GM12878 (cell line): ENCODE measurements at regions not wholly inside any gene's neighbourhood (a gene's known extent, or its start where the extent isn't known, plus 50 kb on each side); places are given as distances from the start of the nearest gene placed in this dataset.

ENCODE experiments used
- ATAC-seq: fragments of 200-7000 bp; cut with Tn5 transposase; 3 replicates; pipeline ENCODE4 v1.9.1; 2020; ENCODE audit warnings: mild to moderate bottlenecking, moderate library complexity
- BruUV-seq: library from RNA; stranded (reverse); fragments of 400-500 nt; replicated peaks from 2 replicates; lab custom pipeline; 2021; lab: Mats Ljungman, UMichigan
- CTCF ChIA-PET: fragments of 300-600 bp; sonication (Branson Sonifier 250); formaldehyde crosslinking; extraction: SDS; loops from one replicate; lab custom pipeline; 2021; ENCODE audit warnings: inconsistent platforms; lab: Yijun Ruan, JAX
- POLR2A ChIA-PET: fragments of 350-600 bp; formaldehyde crosslinking; extraction: SDS; loops from one replicate; lab custom pipeline; 2021; ENCODE audit warnings: inconsistent platforms; lab: Charles Lee
- RAD21 ChIA-PET: fragments of 300-600 bp; sonication (Branson Sonifier 250); formaldehyde crosslinking; loops from one replicate; lab custom pipeline; 2023; ENCODE audit warnings: antibody characterized with exemption; ENCODE audit not compliant: unreplicated experiment; lab: Charles Lee
- SMC1A ChIA-PET: fragments of 300-600 bp; sonication (Branson Sonifier 250); formaldehyde crosslinking; loops from one replicate; lab custom pipeline; 2023; ENCODE audit not compliant: unreplicated experiment, uncharacterized antibody; lab: Charles Lee
- DNase-seq: peaks from one replicate; pipeline ENCODE4 v3.0.0-alpha.2; 2011; ENCODE audit warnings: low read depth, low spot score
- FAIRE-seq: peaks from 3 replicates; lab custom pipeline; 2011; peaks lifted over from hg19 to GRCh38; lab: Jason Lieb, UNC
- H2AFZ ChIP-seq: 2 replicates; pipeline ENCODE4 v1.6.0; 2011; ENCODE audit warnings: low read depth, low read length, control low read depth; ENCODE audit not compliant: control insufficient read depth
- H3K27ac ChIP-seq: 2 replicates; pipeline ENCODE4 v1.5.1; 2011; ENCODE audit warnings: control low read depth; ENCODE audit not compliant: control insufficient read depth, insufficient read depth
- H3K27me3 ChIP-seq, 2 experiments: replicated peaks in 1 of 2; 2 replicates each; pipeline versions ENCODE4 v1.6.0 to v1.6.1; 2011; ENCODE audit warnings: low read length in 1 of 2; ENCODE audit not compliant: control insufficient read depth in 2 of 2, insufficient read depth in 2 of 2
- H3K36me3 ChIP-seq, 2 experiments: 2 replicates each; pipeline ENCODE4 v1.5.1; 2011; ENCODE audit warnings: low read length in 1 of 2; ENCODE audit not compliant: control insufficient read depth in 2 of 2, insufficient read depth in 2 of 2
- H3K4me1 ChIP-seq: 2 replicates; pipeline ENCODE4 v1.6.1; 2011; ENCODE audit warnings: mild to moderate bottlenecking, low read length, moderate library complexity, mixed read lengths; ENCODE audit not compliant: control insufficient read depth, insufficient read depth
- H3K4me2 ChIP-seq: 2 replicates; pipeline ENCODE4 v1.6.0; 2011; ENCODE audit warnings: control low read depth; ENCODE audit not compliant: control insufficient read depth, insufficient read depth
- H3K4me3 ChIP-seq: fragments of 200-600 bp; sonication (generic); 2 replicates; pipeline ENCODE4 v1.5.1; 2016
- H3K79me2 ChIP-seq: 2 replicates; pipeline ENCODE4 v1.6.0; 2011; ENCODE audit warnings: low read length; ENCODE audit not compliant: control insufficient read depth, insufficient read depth
- H3K9ac ChIP-seq: 2 replicates; pipeline ENCODE4 v1.8.0; 2011; ENCODE audit warnings: low read length, control low read depth, mixed read lengths; ENCODE audit not compliant: control insufficient read depth, insufficient read depth
- H3K9me3 ChIP-seq: replicated peaks from 3 replicates; pipeline ENCODE4 v1.5.1; 2011; ENCODE audit warnings: mild to moderate bottlenecking, low read length; ENCODE audit not compliant: control insufficient read depth, insufficient read depth
- H4K20me1 ChIP-seq: 2 replicates; pipeline ENCODE4 v1.6.0; 2011; ENCODE audit not compliant: control insufficient read depth, insufficient read depth
- FOS ChIP-seq: IDR thresholded peaks from 3 replicates; pipeline ENCODE4 v1.6.1; 2011; ENCODE audit warnings: borderline replicate concordance; ENCODE audit not compliant: insufficient read length; ENCODE audit errors: extremely low read depth
- HDAC6 ChIP-seq: fragments of 200-600 bp; sonication (generic); IDR thresholded peaks from one replicate; pipeline ENCODE4 v1.8.0; 2017; ENCODE audit warnings: antibody characterized with exemption; ENCODE audit not compliant: unreplicated experiment
- RELA ChIP-seq: fragments of 450-650 bp; IDR thresholded peaks from 2 replicates; pipeline ENCODE4 v1.8.0; 2014; ENCODE audit warnings: borderline replicate concordance; ENCODE audit not compliant: partially characterized antibody
- TCF3 ChIP-seq: IDR thresholded peaks from 2 replicates; pipeline ENCODE4 v1.6.1; 2012; ENCODE audit warnings: low read depth, mild to moderate bottlenecking, low read length, borderline replicate concordance; ENCODE audit not compliant: insufficient read depth
- WGBS: methylation state at CpG from one replicate; pipeline ENCODE4 v1.1.6; 2016; ENCODE audit warnings: low lambda C conversion rate; ENCODE audit not compliant: insufficient replicate concordance, insufficient coverage; ENCODE audit errors: missing lambda C conversion rate; 5-methylcytosine and 5-hydroxymethylcytosine counted together
- in situ Hi-C: fragments of 300-500 bp; cut with MboI; formaldehyde crosslinking; loops from 9 replicates; pipeline ENCODE4 v1.14.3; 2018; ENCODE audit warnings: mixed read lengths
- intact Hi-C: fragments of 100-400 bp; cut with micrococcal nuclease; formaldehyde crosslinking; loops from one replicate; pipeline ENCODE4 v1.14.2; 2022; ENCODE audit not compliant: unreplicated experiment
- TF ChIP-seq, protein P1 (sequence below): IDR thresholded peaks from 2 replicates; pipeline ENCODE4 v1.6.1; 2011; ENCODE audit warnings: borderline replicate concordance, low read depth, mild to moderate bottlenecking, moderate library complexity, low read length; ENCODE audit not compliant: insufficient read depth, poor library complexity, severe bottlenecking
- TF ChIP-seq, protein P2 (sequence below): fragments of 450-650 bp; IDR thresholded peaks from 2 replicates; pipeline ENCODE4 v1.6.1; 2017; ENCODE audit warnings: mild to moderate bottlenecking
- TF ChIP-seq, protein P3 (sequence below): IDR thresholded peaks from 2 replicates; pipeline ENCODE4 v1.6.1; 2011; ENCODE audit warnings: mild to moderate bottlenecking, low read depth, low read length, moderate library complexity; ENCODE audit not compliant: insufficient replicate concordance

DNA sequence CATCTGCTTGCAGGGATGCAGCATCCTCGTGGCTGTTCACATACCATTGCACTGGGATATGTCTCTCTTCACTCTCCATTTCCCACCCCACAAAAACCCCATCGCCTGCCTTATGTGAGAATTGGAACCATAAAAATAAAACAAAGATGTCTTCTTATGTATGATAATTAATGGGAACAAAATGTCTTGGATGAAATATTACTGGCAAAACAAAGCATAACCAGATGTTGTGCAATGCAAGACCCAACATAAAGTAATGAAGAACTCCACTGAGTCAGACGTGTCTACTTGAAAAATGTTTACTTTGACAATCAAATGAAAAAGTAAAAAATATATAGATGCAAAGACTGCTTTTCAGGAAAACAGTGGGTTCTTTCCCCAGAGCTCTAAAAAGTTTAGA, 611.3 kb upstream of the SYT4 start:
- no TSS peak for BruUV-seq
- TF ChIP-seq, protein P1, sequence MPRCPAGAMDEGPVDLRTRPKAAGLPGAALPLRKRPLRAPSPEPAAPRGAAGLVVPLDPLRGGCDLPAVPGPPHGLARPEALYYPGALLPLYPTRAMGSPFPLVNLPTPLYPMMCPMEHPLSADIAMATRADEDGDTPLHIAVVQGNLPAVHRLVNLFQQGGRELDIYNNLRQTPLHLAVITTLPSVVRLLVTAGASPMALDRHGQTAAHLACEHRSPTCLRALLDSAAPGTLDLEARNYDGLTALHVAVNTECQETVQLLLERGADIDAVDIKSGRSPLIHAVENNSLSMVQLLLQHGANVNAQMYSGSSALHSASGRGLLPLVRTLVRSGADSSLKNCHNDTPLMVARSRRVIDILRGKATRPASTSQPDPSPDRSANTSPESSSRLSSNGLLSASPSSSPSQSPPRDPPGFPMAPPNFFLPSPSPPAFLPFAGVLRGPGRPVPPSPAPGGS: no peak
- no peak for TF ChIP-seq RELA

DNA sequence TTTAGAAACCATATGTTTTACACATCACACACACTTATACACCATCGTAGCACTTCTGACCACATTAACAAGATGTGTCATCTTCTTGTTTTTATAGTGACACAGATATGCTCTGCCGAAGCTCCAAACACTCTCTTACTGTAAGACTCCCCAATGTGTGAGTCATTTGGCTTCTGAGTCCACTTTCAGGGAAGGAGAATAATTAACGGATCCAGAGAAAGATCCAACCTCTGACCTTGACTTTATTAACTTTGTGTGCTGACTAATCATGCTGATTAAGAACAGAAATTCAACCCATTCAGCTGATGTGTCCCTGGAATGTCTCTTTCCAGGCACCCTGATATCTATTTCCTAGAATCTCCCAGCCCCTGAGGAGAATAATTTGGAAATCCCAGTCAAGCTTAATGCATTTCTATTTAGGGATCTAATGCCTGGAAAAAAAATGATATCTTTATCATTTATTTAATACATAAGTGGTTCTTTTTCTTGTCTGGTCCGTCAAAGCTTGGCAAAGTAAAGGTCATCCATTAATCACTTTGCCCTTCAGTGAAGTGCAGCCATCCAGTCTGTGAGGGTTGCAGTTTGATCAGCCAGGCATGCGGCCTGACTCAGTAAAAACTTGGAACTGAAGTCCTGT, 615.8 kb upstream of the SYT4 start:
- Histone ChIP-seq H3K27me3 (no peaks in the 10 kb centered on the region), H3K4me3 (no peak overlapping the region), H3K36me3 (no peaks in the 10 kb centered on the region), H3K4me2 (no peak overlapping the region), H3K27ac (no peak overlapping the region), H3K9me3 (no peaks in the 10 kb centered on the region), H3K4me1 (no peaks in the 10 kb centered on the region), H2AFZ (no peak overlapping the region), H3K79me2 (no peaks in the 10 kb centered on the region), H3K9ac (no peak overlapping the region), H4K20me1 (no peaks in the 10 kb centered on the region)
- FAIRE-seq: no peak
- POLR2A ChIA-PET: no interaction called here
- intact Hi-C loops: no loop called here
- no peak for ATAC-seq
- WGBS: 15% methylated on average over 5 of the region's 5 CpGs
- SMC1A ChIA-PET: no interaction called here
- in situ Hi-C loops: no loop called here
- no peak for DNase-seq
- CTCF ChIA-PET: interaction anchor here (0.6 kb wide), 1 partner anchor 1382 kb away, joined by 3 read pairs; no protein-coding TSS in a partner anchor
- RAD21 ChIA-PET: no interaction called here
- BruUV-seq: no TSS peak
- TF ChIP-seq, protein P2, sequence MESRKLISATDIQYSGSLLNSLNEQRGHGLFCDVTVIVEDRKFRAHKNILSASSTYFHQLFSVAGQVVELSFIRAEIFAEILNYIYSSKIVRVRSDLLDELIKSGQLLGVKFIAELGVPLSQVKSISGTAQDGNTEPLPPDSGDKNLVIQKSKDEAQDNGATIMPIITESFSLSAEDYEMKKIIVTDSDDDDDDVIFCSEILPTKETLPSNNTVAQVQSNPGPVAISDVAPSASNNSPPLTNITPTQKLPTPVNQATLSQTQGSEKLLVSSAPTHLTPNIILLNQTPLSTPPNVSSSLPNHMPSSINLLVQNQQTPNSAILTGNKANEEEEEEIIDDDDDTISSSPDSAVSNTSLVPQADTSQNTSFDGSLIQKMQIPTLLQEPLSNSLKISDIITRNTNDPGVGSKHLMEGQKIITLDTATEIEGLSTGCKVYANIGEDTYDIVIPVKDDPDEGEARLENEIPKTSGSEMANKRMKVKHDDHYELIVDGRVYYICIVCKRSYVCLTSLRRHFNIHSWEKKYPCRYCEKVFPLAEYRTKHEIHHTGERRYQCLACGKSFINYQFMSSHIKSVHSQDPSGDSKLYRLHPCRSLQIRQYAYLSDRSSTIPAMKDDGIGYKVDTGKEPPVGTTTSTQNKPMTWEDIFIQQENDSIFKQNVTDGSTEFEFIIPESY: no peak
- no peak for TF ChIP-seq HDAC6
- TF ChIP-seq, protein P3, sequence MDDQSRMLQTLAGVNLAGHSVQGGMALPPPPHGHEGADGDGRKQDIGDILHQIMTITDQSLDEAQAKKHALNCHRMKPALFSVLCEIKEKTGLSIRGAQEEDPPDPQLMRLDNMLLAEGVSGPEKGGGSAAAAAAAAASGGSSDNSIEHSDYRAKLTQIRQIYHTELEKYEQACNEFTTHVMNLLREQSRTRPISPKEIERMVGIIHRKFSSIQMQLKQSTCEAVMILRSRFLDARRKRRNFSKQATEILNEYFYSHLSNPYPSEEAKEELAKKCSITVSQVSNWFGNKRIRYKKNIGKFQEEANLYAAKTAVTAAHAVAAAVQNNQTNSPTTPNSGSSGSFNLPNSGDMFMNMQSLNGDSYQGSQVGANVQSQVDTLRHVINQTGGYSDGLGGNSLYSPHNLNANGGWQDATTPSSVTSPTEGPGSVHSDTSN: no peak
- no peak for TF ChIP-seq FOS
- TF ChIP-seq TCF3: no peak

More for the DNA sequence above, 611.3 kb upstream of the SYT4 start:
- no peak overlapping the region for H3K4me3 ChIP-seq
- H3K27me3 ChIP-seq: no peaks in the 10 kb centered on the region
- no peaks in the 10 kb centered on the region for H3K9me3 ChIP-seq
- no peak for ATAC-seq
- ChIA-PET POLR2A (no interaction called here), RAD21 (no interaction called here), CTCF (no interaction called here), SMC1A (no interaction called here)
- H3K4me1 ChIP-seq: no peaks in the 10 kb centered on the region
- in situ Hi-C loops (no loop called here), intact Hi-C loops (no loop called here)
- no peaks in the 10 kb centered on the region for H3K79me2 ChIP-seq
- no peak overlapping the region for H2AFZ ChIP-seq
- FAIRE-seq: no peak
- 0% methylated on average over 3 of the region's 3 CpGs for WGBS
- no peak overlapping the region for H3K4me2 ChIP-seq
- no peak overlapping the region for H3K9ac ChIP-seq
- no peak for DNase-seq
- no peaks in the 10 kb centered on the region for H3K36me3 ChIP-seq
- no peak overlapping the region for H3K27ac ChIP-seq
- no peaks in the 10 kb centered on the region for H4K20me1 ChIP-seq
